WTC11 (cell line): ENCODE measurements at regions not wholly inside any gene's neighbourhood (a gene's known extent, or its start where the extent isn't known, plus 50 kb on each side); places are given as distances from the start of the nearest gene placed in this dataset.

ENCODE experiments used
- ATAC-seq: fragments of 200-7000 bp; cut with Tn5 transposase; 2 replicates; pipeline ENCODE4 v1.10.0; 2021; ENCODE audit warnings: mild to moderate bottlenecking, moderate library complexity
- CTCF ChIA-PET: fragments of 300-600 bp; sonication (Branson Sonifier 250); formaldehyde crosslinking; loops from one replicate; lab custom pipeline; 2021; ENCODE audit warnings: antibody characterized with exemption; lab: Charles Lee
- POLR2A ChIA-PET: fragments of 350-600 bp; sonication (Branson Sonifier 250); formaldehyde crosslinking; loops from one replicate; lab custom pipeline; 2021; ENCODE audit warnings: antibody characterized with exemption; lab: Charles Lee
- DNase-seq: peaks from one replicate; pipeline ENCODE4 v3.0.0; 2021; ENCODE audit warnings: low spot score
- H3K27ac Mint-ChIP-seq: 2 replicates; pipeline ENCODE4 v1.8.0; 2021; ENCODE audit warnings: mixed read lengths
- H3K27me3 Mint-ChIP-seq: 2 replicates; pipeline ENCODE4 v1.8.0; 2021; ENCODE audit warnings: low read depth, mild to moderate bottlenecking, moderate library complexity, mixed read lengths
- H3K36me3 Mint-ChIP-seq: 2 replicates; pipeline ENCODE4 v1.8.0; 2021; ENCODE audit warnings: mixed read lengths
- H3K4me1 Mint-ChIP-seq: 2 replicates; pipeline ENCODE4 v1.8.0; 2022; ENCODE audit warnings: mixed read lengths
- H3K4me3 Mint-ChIP-seq: 2 replicates; pipeline ENCODE4 v1.8.0; 2021; ENCODE audit warnings: mild to moderate bottlenecking, moderate library complexity, mixed read lengths
- H3K9me3 Mint-ChIP-seq: 2 replicates; pipeline ENCODE4 v1.8.0; 2021; ENCODE audit warnings: mixed read lengths
- ATF1 ChIP-seq: sonication (generic); formaldehyde crosslinking; IDR thresholded peaks from 2 replicates; pipeline ENCODE4 v1.8.1; 2023; ENCODE audit warnings: mild to moderate bottlenecking, moderate library complexity, missing genetic modification reagents
- CBFB ChIP-seq: sonication (generic); formaldehyde crosslinking; IDR thresholded peaks from 2 replicates; pipeline ENCODE4 v1.8.1; 2022; ENCODE audit warnings: mild to moderate bottlenecking, low read depth, missing genetic modification reagents
- ELF4 ChIP-seq: sonication (generic); formaldehyde crosslinking; IDR thresholded peaks from 2 replicates; pipeline ENCODE4 v1.8.1; 2022; ENCODE audit warnings: low read depth, mild to moderate bottlenecking, moderate library complexity, missing genetic modification reagents
- EMX1 ChIP-seq: fragments of 250-450 bp; sonication (Bioruptor Pico); IDR thresholded peaks from 2 replicates; pipeline ENCODE4 v1.8.0; 2021; ENCODE audit warnings: mild to moderate bottlenecking
- FOXJ3 ChIP-seq: sonication (generic); formaldehyde crosslinking; IDR thresholded peaks from 2 replicates; pipeline ENCODE4 v1.9.0; 2021; ENCODE audit warnings: missing genetic modification reagents, mild to moderate bottlenecking, borderline replicate concordance
- FOXP1 ChIP-seq: sonication (generic); formaldehyde crosslinking; IDR thresholded peaks from 2 replicates; pipeline ENCODE4 v1.8.0; 2022; ENCODE audit warnings: missing genetic modification reagents, mild to moderate bottlenecking, moderate library complexity, borderline replicate concordance
- GABPB1 ChIP-seq: sonication (generic); formaldehyde crosslinking; IDR thresholded peaks from 2 replicates; pipeline ENCODE4 v1.8.1; 2023; ENCODE audit warnings: mild to moderate bottlenecking, missing genetic modification reagents
- JUN ChIP-seq: sonication (generic); formaldehyde crosslinking; IDR thresholded peaks from 2 replicates; pipeline ENCODE4 v1.8.0; 2023; ENCODE audit warnings: mild to moderate bottlenecking, missing genetic modification reagents
- NFE2L1 ChIP-seq: sonication (generic); formaldehyde crosslinking; IDR thresholded peaks from 2 replicates; pipeline ENCODE4 v1.8.1; 2023; ENCODE audit warnings: missing genetic modification reagents
- NR1H2 ChIP-seq: sonication (generic); formaldehyde crosslinking; IDR thresholded peaks from 2 replicates; pipeline ENCODE4 v1.9.0; 2021; ENCODE audit warnings: mild to moderate bottlenecking, moderate library complexity, missing genetic modification reagents
- NR2C2 ChIP-seq: sonication (generic); formaldehyde crosslinking; IDR thresholded peaks from 2 replicates; pipeline ENCODE4 v1.8.0; 2022; ENCODE audit warnings: mild to moderate bottlenecking, missing genetic modification reagents
- PRRX2 ChIP-seq: fragments of 250-450 bp; sonication (Bioruptor Pico); IDR thresholded peaks from 2 replicates; pipeline ENCODE4 v1.8.0; 2021; ENCODE audit warnings: mild to moderate bottlenecking
- RELA ChIP-seq: sonication (generic); formaldehyde crosslinking; IDR thresholded peaks from 2 replicates; pipeline ENCODE4 v1.8.1; 2022; ENCODE audit warnings: missing genetic modification reagents, mild to moderate bottlenecking, borderline replicate concordance
- SMAD3 ChIP-seq: sonication (generic); formaldehyde crosslinking; IDR thresholded peaks from 2 replicates; pipeline ENCODE4 v1.8.0; 2022; ENCODE audit warnings: missing genetic modification reagents, mild to moderate bottlenecking, borderline replicate concordance
- TCF7 ChIP-seq: sonication (generic); formaldehyde crosslinking; IDR thresholded peaks from 2 replicates; pipeline ENCODE4 v1.8.0; 2022; ENCODE audit warnings: mild to moderate bottlenecking, low read depth, missing genetic modification reagents, moderate library complexity
- ZNF263 ChIP-seq: sonication (generic); formaldehyde crosslinking; IDR thresholded peaks from 2 replicates; pipeline ENCODE4 v1.8.1; 2022; ENCODE audit warnings: low read depth, mild to moderate bottlenecking, moderate library complexity, missing genetic modification reagents
- ZNF396 ChIP-seq: fragments of 250-450 bp; sonication (Bioruptor Pico); IDR thresholded peaks from 2 replicates; pipeline ENCODE4 v1.8.0; 2021; ENCODE audit warnings: mild to moderate bottlenecking, moderate library complexity, borderline replicate concordance
- ZNF416 ChIP-seq: fragments of 250-450 bp; sonication (Bioruptor Pico); IDR thresholded peaks from 2 replicates; pipeline ENCODE4 v1.9.0; 2021; ENCODE audit warnings: mild to moderate bottlenecking, inconsistent platforms
- TF ChIP-seq, protein P1 (sequence below): sonication (generic); formaldehyde crosslinking; IDR thresholded peaks from 2 replicates; pipeline ENCODE4 v1.8.0; 2023; ENCODE audit warnings: missing genetic modification reagents, mild to moderate bottlenecking, borderline replicate concordance
- TF ChIP-seq, protein P2 (sequence below): sonication (generic); formaldehyde crosslinking; IDR thresholded peaks from 2 replicates; pipeline ENCODE4 v1.8.0; 2022; ENCODE audit warnings: mild to moderate bottlenecking, missing genetic modification reagents
- TF ChIP-seq, protein P3 (sequence below): fragments of 200-600 bp; IDR thresholded peaks from 2 replicates; pipeline ENCODE4 v1.8.0; 2022; ENCODE audit warnings: antibody characterized with exemption
- TF ChIP-seq, protein P4 (sequence below): fragments of 250-450 bp; sonication (Bioruptor Pico); conservative IDR thresholded peaks from 2 replicates; pipeline ENCODE4 v1.9.0; 2021; ENCODE audit warnings: mild to moderate bottlenecking
- TF ChIP-seq, protein P5 (sequence below): sonication (generic); formaldehyde crosslinking; IDR thresholded peaks from 2 replicates; pipeline ENCODE4 v1.8.1; 2022; ENCODE audit warnings: low read depth, mild to moderate bottlenecking, moderate library complexity, missing genetic modification reagents, borderline replicate concordance
- TF ChIP-seq, protein P6 (sequence below): sonication (generic); formaldehyde crosslinking; IDR thresholded peaks from 2 replicates; pipeline ENCODE4 v1.8.1; 2023; ENCODE audit warnings: mild to moderate bottlenecking, missing genetic modification reagents
- TF ChIP-seq, protein P7 (sequence below): sonication (generic); formaldehyde crosslinking; IDR thresholded peaks from 2 replicates; pipeline ENCODE4 v1.8.0; 2022; ENCODE audit warnings: mild to moderate bottlenecking, missing genetic modification reagents

DNA sequence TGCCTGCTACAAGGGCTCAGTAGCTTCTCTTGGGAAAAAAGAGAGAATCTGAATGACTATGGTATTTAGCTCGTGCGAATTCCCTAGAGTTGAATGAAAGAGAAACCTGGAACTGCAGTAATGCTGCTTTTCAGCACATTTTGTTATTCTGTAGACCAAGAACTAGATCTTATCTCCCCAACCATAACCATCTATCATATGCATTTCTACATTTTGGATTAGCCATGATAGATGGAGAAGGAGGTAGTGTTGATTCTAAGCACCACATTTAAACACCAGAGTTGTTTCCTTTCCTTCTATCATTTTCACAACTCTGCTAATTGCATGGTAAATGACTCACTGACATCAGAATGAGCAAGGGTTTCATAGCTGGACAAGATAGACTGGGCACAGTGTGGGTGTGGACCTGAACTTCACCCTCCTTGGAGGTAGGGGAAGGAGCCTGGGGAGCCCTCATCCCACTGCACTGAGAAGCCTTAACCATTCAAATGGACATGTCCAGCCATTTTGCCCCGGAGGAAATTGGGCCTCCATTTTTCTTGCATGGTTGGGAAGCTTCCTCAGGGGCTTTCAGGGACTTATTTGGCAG lies 55.3 kb upstream of the BMPER start (continued):
- TF ChIP-seq, protein P1, sequence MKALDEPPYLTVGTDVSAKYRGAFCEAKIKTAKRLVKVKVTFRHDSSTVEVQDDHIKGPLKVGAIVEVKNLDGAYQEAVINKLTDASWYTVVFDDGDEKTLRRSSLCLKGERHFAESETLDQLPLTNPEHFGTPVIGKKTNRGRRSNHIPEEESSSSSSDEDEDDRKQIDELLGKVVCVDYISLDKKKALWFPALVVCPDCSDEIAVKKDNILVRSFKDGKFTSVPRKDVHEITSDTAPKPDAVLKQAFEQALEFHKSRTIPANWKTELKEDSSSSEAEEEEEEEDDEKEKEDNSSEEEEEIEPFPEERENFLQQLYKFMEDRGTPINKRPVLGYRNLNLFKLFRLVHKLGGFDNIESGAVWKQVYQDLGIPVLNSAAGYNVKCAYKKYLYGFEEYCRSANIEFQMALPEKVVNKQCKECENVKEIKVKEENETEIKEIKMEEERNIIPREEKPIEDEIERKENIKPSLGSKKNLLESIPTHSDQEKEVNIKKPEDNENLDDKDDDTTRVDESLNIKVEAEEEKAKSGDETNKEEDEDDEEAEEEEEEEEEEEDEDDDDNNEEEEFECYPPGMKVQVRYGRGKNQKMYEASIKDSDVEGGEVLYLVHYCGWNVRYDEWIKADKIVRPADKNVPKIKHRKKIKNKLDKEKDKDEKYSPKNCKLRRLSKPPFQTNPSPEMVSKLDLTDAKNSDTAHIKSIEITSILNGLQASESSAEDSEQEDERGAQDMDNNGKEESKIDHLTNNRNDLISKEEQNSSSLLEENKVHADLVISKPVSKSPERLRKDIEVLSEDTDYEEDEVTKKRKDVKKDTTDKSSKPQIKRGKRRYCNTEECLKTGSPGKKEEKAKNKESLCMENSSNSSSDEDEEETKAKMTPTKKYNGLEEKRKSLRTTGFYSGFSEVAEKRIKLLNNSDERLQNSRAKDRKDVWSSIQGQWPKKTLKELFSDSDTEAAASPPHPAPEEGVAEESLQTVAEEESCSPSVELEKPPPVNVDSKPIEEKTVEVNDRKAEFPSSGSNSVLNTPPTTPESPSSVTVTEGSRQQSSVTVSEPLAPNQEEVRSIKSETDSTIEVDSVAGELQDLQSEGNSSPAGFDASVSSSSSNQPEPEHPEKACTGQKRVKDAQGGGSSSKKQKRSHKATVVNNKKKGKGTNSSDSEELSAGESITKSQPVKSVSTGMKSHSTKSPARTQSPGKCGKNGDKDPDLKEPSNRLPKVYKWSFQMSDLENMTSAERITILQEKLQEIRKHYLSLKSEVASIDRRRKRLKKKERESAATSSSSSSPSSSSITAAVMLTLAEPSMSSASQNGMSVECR (CRISPR knock-in tag), result no peak
- TF ChIP-seq PRRX2 (CRISPR knock-in tag) (no peak), NFE2L1 (CRISPR knock-in tag) (no peak), CBFB (CRISPR knock-in tag) (no peak), ZNF263 (CRISPR knock-in tag) (no peak), NR2C2 (CRISPR knock-in tag) (no peak)
- TF ChIP-seq, protein P2, sequence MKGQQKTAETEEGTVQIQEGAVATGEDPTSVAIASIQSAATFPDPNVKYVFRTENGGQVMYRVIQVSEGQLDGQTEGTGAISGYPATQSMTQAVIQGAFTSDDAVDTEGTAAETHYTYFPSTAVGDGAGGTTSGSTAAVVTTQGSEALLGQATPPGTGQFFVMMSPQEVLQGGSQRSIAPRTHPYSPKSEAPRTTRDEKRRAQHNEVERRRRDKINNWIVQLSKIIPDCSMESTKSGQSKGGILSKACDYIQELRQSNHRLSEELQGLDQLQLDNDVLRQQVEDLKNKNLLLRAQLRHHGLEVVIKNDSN, result no peak
- TF ChIP-seq, protein P3, sequence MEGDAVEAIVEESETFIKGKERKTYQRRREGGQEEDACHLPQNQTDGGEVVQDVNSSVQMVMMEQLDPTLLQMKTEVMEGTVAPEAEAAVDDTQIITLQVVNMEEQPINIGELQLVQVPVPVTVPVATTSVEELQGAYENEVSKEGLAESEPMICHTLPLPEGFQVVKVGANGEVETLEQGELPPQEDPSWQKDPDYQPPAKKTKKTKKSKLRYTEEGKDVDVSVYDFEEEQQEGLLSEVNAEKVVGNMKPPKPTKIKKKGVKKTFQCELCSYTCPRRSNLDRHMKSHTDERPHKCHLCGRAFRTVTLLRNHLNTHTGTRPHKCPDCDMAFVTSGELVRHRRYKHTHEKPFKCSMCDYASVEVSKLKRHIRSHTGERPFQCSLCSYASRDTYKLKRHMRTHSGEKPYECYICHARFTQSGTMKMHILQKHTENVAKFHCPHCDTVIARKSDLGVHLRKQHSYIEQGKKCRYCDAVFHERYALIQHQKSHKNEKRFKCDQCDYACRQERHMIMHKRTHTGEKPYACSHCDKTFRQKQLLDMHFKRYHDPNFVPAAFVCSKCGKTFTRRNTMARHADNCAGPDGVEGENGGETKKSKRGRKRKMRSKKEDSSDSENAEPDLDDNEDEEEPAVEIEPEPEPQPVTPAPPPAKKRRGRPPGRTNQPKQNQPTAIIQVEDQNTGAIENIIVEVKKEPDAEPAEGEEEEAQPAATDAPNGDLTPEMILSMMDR, result no peak

DNA sequence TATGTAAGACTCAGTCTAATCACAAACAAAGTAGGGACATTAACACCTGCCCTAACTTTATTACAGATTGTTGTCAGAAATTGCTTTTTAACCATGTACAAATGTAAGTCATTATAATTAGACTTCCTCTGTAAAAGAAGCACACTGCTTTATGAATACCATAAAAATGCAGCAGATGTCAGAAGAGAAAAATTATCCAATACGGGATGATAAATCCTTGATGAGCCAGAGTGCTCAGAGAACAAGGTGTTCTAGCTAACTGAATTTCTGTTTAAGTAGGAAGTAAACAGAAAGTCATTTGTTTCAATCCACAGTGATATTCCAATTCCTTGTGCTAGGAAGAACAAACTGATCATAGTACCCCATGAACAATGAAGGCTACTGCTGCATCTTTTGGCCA lies 54.6 kb upstream of the BMPER start:
- H3K4me1 Mint-ChIP-seq, result no peaks in the 10 kb centered on the region
- TF ChIP-seq TCF7 (CRISPR knock-in tag) (no peak), JUN (no peak), RELA (CRISPR knock-in tag) (no peak), GABPB1 (no peak), FOXJ3 (CRISPR knock-in tag) (no peak), ELF4 (CRISPR knock-in tag) (no peak), FOXP1 (CRISPR knock-in tag) (no peak), ATF1 (CRISPR knock-in tag) (no peak), EMX1 (no peak), ZNF263 (CRISPR knock-in tag) (no peak), NR1H2 (CRISPR knock-in tag) (no peak), SMAD3 (no peak), ZNF396 (CRISPR knock-in tag) (no peak), ZNF416 (no peak)
- TF ChIP-seq, protein P4, sequence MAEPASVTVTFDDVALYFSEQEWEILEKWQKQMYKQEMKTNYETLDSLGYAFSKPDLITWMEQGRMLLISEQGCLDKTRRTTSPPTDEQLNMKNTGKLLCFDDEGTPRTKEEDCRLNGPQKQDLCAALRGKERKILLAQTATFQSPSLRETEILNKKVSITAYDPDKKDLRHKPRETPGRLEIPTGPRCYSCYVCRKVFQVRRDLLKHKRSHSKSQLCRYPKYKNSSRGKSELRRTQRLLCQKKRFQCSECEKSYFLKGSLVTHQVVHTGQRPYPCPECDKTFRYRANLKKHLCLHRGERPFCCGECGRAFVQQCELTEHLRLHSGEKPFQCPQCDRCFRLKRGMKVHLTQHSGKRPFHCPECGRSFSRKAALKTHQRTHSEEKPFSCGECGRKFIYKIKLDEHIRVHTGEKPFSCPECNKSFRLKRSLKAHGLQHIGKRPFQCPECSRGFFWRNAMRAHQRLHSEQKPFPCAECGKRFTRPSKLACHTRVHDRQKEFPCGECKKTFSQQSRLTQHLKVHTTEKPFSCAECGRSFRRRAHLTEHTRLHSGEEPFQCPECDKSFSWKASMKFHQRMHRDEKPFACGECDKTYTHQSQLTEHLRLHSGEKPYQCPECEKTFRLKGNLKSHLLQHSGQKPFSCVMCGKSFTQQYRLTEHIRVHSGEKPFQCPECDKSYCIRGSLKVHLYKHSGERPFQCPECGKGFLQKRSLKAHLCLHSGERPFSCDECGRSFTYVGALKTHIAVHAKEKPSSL (CRISPR knock-in tag), result no peak
- TF ChIP-seq, protein P2, result no peak
- TF ChIP-seq, protein P5, sequence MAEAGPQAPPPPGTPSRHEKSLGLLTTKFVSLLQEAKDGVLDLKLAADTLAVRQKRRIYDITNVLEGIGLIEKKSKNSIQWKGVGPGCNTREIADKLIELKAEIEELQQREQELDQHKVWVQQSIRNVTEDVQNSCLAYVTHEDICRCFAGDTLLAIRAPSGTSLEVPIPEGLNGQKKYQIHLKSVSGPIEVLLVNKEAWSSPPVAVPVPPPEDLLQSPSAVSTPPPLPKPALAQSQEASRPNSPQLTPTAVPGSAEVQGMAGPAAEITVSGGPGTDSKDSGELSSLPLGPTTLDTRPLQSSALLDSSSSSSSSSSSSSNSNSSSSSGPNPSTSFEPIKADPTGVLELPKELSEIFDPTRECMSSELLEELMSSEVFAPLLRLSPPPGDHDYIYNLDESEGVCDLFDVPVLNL (CRISPR knock-in tag), result no peak
- TF ChIP-seq, protein P6, sequence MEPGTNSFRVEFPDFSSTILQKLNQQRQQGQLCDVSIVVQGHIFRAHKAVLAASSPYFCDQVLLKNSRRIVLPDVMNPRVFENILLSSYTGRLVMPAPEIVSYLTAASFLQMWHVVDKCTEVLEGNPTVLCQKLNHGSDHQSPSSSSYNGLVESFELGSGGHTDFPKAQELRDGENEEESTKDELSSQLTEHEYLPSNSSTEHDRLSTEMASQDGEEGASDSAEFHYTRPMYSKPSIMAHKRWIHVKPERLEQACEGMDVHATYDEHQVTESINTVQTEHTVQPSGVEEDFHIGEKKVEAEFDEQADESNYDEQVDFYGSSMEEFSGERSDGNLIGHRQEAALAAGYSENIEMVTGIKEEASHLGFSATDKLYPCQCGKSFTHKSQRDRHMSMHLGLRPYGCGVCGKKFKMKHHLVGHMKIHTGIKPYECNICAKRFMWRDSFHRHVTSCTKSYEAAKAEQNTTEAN (CRISPR knock-in tag), result no peak
- TF ChIP-seq, protein P7, sequence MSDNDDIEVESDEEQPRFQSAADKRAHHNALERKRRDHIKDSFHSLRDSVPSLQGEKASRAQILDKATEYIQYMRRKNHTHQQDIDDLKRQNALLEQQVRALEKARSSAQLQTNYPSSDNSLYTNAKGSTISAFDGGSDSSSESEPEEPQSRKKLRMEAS (CRISPR knock-in tag), result no peak
- ChIA-PET CTCF (no interaction called here), POLR2A (no interaction called here)
- ATAC-seq (no peak), DNase-seq (no peak)
- H3K27ac Mint-ChIP-seq, result no peak overlapping the region
- no peaks in the 10 kb centered on the region; the same call in 1 of the 2 replicates for H3K36me3 Mint-ChIP-seq
- H3K9me3 Mint-ChIP-seq, result peaks cover 3% of the 10 kb centered on the region
- H3K27me3 Mint-ChIP-seq, result no peaks in the 10 kb centered on the region
- H3K4me3 Mint-ChIP-seq, result no peak overlapping the region
